Suprapubic skin (tissue), 4 donors: ENCODE measurements at regions not wholly inside any gene's neighbourhood (a gene's known extent, or its start where the extent isn't known, plus 50 kb on each side); places are given as distances from the start of the nearest gene placed in this dataset.

Experiments used
- CTCF ChIP-seq, 2 donors: fragments of 200-600 bp in 1 of 2; fragments of 450-650 bp in 1 of 2; sonication (generic) in 1 of 2; IDR thresholded peaks; one replicate each; pipeline ENCODE4 v1.5.1; 2016 to 2019; ENCODE audit warnings: antibody characterized with exemption in 2 of 2, mild to moderate bottlenecking in 1 of 2, moderate library complexity in 1 of 2
- EP300 ChIP-seq: sonication (generic); formaldehyde crosslinking; IDR thresholded peaks from one replicate; pipeline ENCODE4 v1.6.1; 2017; ENCODE audit warnings: antibody characterized with exemption
- POLR2A ChIP-seq, 2 donors: fragments of 450-650 bp; IDR thresholded peaks; one replicate each; pipeline ENCODE4 v1.6.1; 2017; ENCODE audit warnings: antibody characterized with exemption in 2 of 2, mild to moderate bottlenecking in 2 of 2, moderate library complexity in 2 of 2
- POLR2AphosphoS5 ChIP-seq, 3 donors: sonication (generic); formaldehyde crosslinking; IDR thresholded peaks; one replicate each; pipeline ENCODE4 v1.6.1; 2017; ENCODE audit warnings: antibody characterized with exemption in 3 of 3

- TF ChIP-seq CTCF (IDR thresholded peaks at IDR 0.05), result no peak
- TF ChIP-seq POLR2A (IDR thresholded peaks at IDR 0.05), result no peak
- TF ChIP-seq POLR2AphosphoS5 (IDR thresholded peaks at IDR 0.05), result no peak
- TF ChIP-seq EP300, result no peak
Measured at GRCh38 chr13:88541994-88542393, 870.8 kb downstream of the SLITRK5 start.
